Fibroblast of pulmonary artery (primary cell): ENCODE measurements at regions not wholly inside any gene's neighbourhood (a gene's known extent, or its start where the extent isn't known, plus 50 kb on each side); places are given as distances from the start of the nearest gene placed in this dataset.
"Not testable (repeated sequence)": the region's sequence is repeated elsewhere in the genome, so short reads cannot be mapped to it uniquely, and the experiment has no call there.

Experiments
- DNase-seq: peaks from one replicate; pipeline ENCODE4 v3.0.0-alpha.2; 2010; ENCODE audit warnings: low read depth
- H3K4me3 ChIP-seq: replicated peaks from 2 replicates; pipeline ENCODE4 v1.5.1; 2011; ENCODE audit warnings: low read depth, mild to moderate bottlenecking, control low read depth, low read length, moderate library complexity
- TF ChIP-seq, protein P1 (sequence below): IDR thresholded peaks from 2 replicates; pipeline ENCODE4 v1.5.1; 2011; ENCODE audit warnings: mild to moderate bottlenecking, control low read depth, low read length, inconsistent platforms; ENCODE audit errors: missing control alignments

- TF ChIP-seq, protein P1, sequence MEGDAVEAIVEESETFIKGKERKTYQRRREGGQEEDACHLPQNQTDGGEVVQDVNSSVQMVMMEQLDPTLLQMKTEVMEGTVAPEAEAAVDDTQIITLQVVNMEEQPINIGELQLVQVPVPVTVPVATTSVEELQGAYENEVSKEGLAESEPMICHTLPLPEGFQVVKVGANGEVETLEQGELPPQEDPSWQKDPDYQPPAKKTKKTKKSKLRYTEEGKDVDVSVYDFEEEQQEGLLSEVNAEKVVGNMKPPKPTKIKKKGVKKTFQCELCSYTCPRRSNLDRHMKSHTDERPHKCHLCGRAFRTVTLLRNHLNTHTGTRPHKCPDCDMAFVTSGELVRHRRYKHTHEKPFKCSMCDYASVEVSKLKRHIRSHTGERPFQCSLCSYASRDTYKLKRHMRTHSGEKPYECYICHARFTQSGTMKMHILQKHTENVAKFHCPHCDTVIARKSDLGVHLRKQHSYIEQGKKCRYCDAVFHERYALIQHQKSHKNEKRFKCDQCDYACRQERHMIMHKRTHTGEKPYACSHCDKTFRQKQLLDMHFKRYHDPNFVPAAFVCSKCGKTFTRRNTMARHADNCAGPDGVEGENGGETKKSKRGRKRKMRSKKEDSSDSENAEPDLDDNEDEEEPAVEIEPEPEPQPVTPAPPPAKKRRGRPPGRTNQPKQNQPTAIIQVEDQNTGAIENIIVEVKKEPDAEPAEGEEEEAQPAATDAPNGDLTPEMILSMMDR = no peak
- DNase-seq = no peak
- no peak overlapping the region for H3K4me3 ChIP-seq
Measured at GRCh38 chr6:102918161-102918560, 1524.7 kb downstream of the GRIK2 start.

DNA sequence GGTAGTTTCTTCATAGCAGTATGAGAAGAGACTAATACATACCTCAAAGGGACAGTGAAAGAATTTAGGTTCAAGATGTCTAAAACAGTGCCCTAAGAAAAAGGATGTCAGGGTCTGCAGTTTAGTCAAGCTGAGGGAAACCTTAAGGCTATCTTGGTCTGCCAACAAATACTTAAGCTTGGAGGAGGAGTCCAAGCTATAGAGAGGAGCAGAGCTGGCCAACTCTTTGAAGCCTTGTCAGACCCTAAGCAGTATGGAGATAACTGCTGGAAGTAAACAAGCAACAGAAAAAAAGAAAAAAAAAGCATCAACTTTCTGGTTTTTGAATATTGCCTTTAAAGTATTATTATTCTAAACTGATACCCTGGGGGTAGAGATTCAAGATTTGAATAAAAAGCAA lies 1518.1 kb downstream of the GRIK2 start:
- no peak overlapping the region for H3K4me3 ChIP-seq
- TF ChIP-seq, protein P1 = no peak
- no peak for DNase-seq

DNA sequence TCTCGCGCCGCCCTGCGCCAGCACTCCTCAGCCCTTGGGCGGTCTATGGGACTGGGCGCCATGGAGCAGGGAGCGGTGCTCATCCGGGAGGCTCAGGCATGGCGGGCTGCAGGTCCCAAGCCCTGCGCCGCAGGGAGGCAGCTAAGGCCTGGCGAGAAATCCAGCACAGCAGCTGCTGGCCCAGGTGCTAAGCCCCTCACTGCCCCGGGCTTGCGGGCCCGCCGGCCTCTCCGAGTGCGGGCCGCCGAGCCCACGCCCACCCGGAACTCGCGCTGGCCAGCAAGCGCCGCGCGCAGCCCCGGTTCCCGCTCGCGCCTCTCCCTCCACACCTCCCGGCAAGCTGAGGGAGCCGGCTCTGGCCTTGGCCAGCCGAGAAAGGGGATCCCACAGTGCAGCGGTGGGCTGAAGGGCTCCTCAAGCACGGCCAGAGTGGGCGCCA lies 1517.2 kb downstream of the GRIK2 start:
- not testable (repeated sequence) for DNase-seq, H3K4me3 ChIP-seq

DNA sequence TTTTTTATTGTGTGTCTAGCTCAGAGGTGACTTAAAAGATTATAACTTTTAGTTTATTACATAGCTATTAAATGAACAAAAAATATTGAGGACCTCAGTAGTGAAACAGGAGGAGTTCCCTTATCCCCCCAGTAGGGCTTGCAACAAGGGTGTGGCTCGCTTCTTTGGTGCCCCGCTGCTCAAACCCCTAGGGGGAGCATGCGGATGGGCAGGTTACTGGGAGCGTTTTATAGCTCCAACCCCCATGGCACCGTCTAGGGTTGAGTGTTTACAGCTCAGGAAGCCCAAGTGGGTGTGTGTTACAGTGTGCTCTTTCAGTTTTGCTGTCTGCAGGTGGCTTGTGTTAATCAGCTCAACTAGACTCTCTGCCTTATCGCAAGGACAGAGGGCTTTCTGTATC lies 1513.7 kb downstream of the GRIK2 start:
- TF ChIP-seq, protein P1 = no peak
- H3K4me3 ChIP-seq = no peak overlapping the region
- DNase-seq = no peak

- H3K4me3 ChIP-seq = no peak overlapping the region
- TF ChIP-seq, protein P1 = no peak
- DNase-seq = no peak
Measured at GRCh38 chr6:102902471-102902870, 1509.0 kb downstream of the GRIK2 start.

DNA sequence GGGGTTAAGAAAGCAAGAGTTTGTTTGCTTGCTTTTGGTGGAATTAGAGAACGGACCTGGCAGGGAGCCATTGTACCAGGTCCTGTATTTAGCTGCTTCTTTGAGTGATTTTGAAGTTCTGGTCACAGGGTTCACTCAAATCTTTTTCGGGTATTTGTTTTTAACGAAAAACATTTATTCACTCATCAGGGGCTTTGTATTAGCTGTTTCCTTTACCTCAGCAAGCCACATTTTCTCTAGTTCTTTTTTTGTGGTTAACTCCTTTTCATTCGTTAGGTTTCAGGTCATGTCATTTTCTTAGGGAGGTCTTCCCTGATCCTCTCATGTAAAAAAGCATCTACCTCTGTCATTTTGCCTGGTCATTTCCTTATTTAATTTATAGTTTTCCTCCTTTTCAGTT lies 1502.2 kb downstream of the GRIK2 start:
- TF ChIP-seq, protein P1 = no peak
- H3K4me3 ChIP-seq = no peak overlapping the region
- DNase-seq = no peak

DNA sequence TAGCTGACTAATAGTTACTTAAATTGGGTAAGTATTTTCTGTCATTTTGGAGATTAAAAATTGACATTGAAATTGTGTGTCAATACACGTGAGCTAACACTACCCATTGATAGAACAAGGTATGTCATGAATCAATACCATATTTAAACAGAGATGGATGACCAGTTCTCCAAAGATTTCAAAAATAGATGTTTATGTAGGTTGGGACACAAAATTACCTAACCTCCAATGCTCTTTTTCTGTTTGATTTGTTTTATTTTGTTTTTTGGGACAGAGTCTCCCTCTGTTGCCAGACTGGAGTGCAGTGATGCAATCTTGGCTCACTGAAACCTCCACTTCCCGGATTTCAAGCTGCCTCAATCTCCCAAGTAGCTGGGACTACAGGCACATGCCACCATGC lies 1491.7 kb downstream of the GRIK2 start:
- TF ChIP-seq, protein P1 = no peak
- DNase-seq = no peak
- no peak overlapping the region for H3K4me3 ChIP-seq
